ENCODE measurements at regions not wholly inside any gene's neighbourhood (a gene's known extent, or its start where the extent isn't known, plus 50 kb on each side); places are given as distances from the start of the nearest gene placed in this dataset.

GRCh38 chr11:122175306-122175705, 59.3 kb upstream of the BLID start (continued):
- TF ChIP-seq, protein P1, sequence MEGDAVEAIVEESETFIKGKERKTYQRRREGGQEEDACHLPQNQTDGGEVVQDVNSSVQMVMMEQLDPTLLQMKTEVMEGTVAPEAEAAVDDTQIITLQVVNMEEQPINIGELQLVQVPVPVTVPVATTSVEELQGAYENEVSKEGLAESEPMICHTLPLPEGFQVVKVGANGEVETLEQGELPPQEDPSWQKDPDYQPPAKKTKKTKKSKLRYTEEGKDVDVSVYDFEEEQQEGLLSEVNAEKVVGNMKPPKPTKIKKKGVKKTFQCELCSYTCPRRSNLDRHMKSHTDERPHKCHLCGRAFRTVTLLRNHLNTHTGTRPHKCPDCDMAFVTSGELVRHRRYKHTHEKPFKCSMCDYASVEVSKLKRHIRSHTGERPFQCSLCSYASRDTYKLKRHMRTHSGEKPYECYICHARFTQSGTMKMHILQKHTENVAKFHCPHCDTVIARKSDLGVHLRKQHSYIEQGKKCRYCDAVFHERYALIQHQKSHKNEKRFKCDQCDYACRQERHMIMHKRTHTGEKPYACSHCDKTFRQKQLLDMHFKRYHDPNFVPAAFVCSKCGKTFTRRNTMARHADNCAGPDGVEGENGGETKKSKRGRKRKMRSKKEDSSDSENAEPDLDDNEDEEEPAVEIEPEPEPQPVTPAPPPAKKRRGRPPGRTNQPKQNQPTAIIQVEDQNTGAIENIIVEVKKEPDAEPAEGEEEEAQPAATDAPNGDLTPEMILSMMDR (IDR thresholded peaks at IDR 0.05): no peak
- TF ChIP-seq RFX5 (IDR thresholded peaks at IDR 0.05) (no peak), HOXA7 (CRISPR knock-in tag; IDR thresholded peaks at IDR 0.05) (no peak), ZNF302 (CRISPR knock-in tag; IDR thresholded peaks at IDR 0.05) (no peak), ZFP36 (IDR thresholded peaks at IDR 0.05; ENCODE audit: borderline replicate concordance, partially characterized antibody) (no peak), CEBPB (IDR thresholded peaks at IDR 0.05) (no peak), ELK1 (IDR thresholded peaks at IDR 0.05; ENCODE audit: low read depth, low read length) (no peak), TP53 (CRISPR knock-in tag; IDR thresholded peaks at IDR 0.05) (no peak)

DNA sequence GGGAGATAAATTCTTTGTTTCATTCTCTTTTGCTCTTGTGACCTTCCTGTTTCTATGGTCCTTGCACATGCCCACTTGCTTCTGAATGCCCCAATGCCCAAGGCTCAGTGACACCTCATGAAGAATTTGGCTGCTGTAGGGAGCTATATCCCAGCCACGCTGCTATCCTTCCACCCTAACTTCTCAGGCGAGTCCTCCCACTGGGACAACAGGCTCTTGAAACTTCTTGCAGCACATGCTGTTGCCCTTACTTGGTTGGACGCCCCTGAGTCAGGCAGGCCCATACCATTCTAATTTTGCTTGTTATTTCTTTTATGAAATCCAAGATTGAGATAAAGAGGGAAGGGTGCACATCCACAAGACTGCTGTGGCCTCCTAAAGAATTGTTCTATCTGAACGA, 57.6 kb upstream of the BLID start:
- FAIRE-seq (no peak), ATAC-seq (no peak), DNase-seq (ENCODE audit: low read depth in 1 of 2, low spot score in 1 of 2) (no peak)
- CTCF ChIA-PET: interaction anchor here (1.6 to 1.8 kb wide), 2 partner anchors 14 to 29 kb away, joined by 5 to 6 read pairs; no protein-coding TSS in a partner anchor
- H3K4me3 ChIP-seq: no peak overlapping the region
- H3K27ac ChIP-seq: peak overlapping the region; percentile 11 to 42; a peak in 4 of 6 replicates
- H3K4me1 ChIP-seq: peaks cover 59% of the 10 kb centered on the region
- peak overlapping the region; percentile 34 for H3K4me2 ChIP-seq
- POLR2A ChIA-PET: no interaction called here
- TF ChIP-seq HEYL (CRISPR knock-in tag; IDR thresholded peaks at IDR 0.05) (no peak), ESRRA (IDR thresholded peaks at IDR 0.05; ENCODE audit: borderline replicate concordance, low read length) (no peak), RAD21 (conservative IDR thresholded peaks at IDR 0.05 in 1 of 2, IDR thresholded peaks at IDR 0.05 in 1 of 2) (no peak), POLR2A (IDR thresholded peaks at IDR 0.05; ENCODE audit: low read length) (no peak), PHF8 (IDR thresholded peaks at IDR 0.05; ENCODE audit: borderline replicate concordance, low read depth) (no peak), MAFK (IDR thresholded peaks at IDR 0.05; ENCODE audit: partially characterized antibody) (no peak), GATA3 (IDR thresholded peaks at IDR 0.05; ENCODE audit: borderline replicate concordance) (no peak), PBX3 (IDR thresholded peaks at IDR 0.05) (no peak), SREBF2 (IDR thresholded peaks at IDR 0.05) (no peak), MAX (IDR thresholded peaks at IDR 0.05) (no peak), ZC3H11A (IDR thresholded peaks at IDR 0.05) (no peak), ZSCAN20 (CRISPR knock-in tag; IDR thresholded peaks at IDR 0.05) (no peak), ZFP36 (IDR thresholded peaks at IDR 0.05; ENCODE audit: borderline replicate concordance, partially characterized antibody) (no peak), ZNF302 (CRISPR knock-in tag; IDR thresholded peaks at IDR 0.05) (no peak), CHD4 (IDR thresholded peaks at IDR 0.05; ENCODE audit: borderline replicate concordance) (no peak), EP300 (IDR thresholded peaks at IDR 0.05) (no peak), MAZ (IDR thresholded peaks at IDR 0.05; ENCODE audit: borderline replicate concordance, low read depth, low read length) (no peak)
- WGBS (ENCODE audit: missing lambda C conversion rate): 86% methylated on average over 4 of the region's 4 CpGs
- no peaks in the 10 kb centered on the region for H3K9me3 ChIP-seq

GRCh38 chr11:122173074-122173450, 57.0 kb upstream of the BLID start:
- no peak for DNase-seq (ENCODE audit: low read depth in 1 of 2, low spot score in 1 of 2)
- Histone ChIP-seq H3K9me3 (no peaks in the 10 kb centered on the region), H3K4me1 (peaks cover 63% of the 10 kb centered on the region), H3K27ac (peak overlapping the region in 1 of 2 experiments; percentile 42; a peak in 3 of 6 replicates), H3K4me2 (peak overlapping the region; percentile 34), H3K4me3 (no peak overlapping the region)
- FAIRE-seq: no peak
- ATAC-seq: no peak
- 91% methylated on average over 1 of the region's 1 CpG for WGBS (ENCODE audit: missing lambda C conversion rate)
- ChIA-PET POLR2A (no interaction called here), CTCF (interaction anchor here (1.8 kb wide), 1 partner anchor 14 kb away, joined by 5 read pairs; no protein-coding TSS in a partner anchor)
- no peak for TF ChIP-seq PHF8 (IDR thresholded peaks at IDR 0.05; ENCODE audit: borderline replicate concordance, low read depth)
- no peak for TF ChIP-seq GATA3 (IDR thresholded peaks at IDR 0.05; ENCODE audit: borderline replicate concordance)
- no peak for TF ChIP-seq TP53 (CRISPR knock-in tag; IDR thresholded peaks at IDR 0.05)
- TF ChIP-seq RCOR1 (IDR thresholded peaks at IDR 0.05; ENCODE audit: low read depth, low read length): no peak
- TF ChIP-seq HDAC2 (IDR thresholded peaks at IDR 0.05): no peak
- no peak for TF ChIP-seq CEBPB (IDR thresholded peaks at IDR 0.05)
- no peak for TF ChIP-seq ZSCAN20 (CRISPR knock-in tag; IDR thresholded peaks at IDR 0.05)
- no peak for TF ChIP-seq SREBF2 (IDR thresholded peaks at IDR 0.05)
- TF ChIP-seq NR3C1 (IDR thresholded peaks at IDR 0.05): no peak
- no peak for TF ChIP-seq RFX5 (IDR thresholded peaks at IDR 0.05)
- no peak for TF ChIP-seq HOXA7 (CRISPR knock-in tag; IDR thresholded peaks at IDR 0.05)
- no peak for TF ChIP-seq KDM5A (IDR thresholded peaks at IDR 0.05)
- TF ChIP-seq PBX3 (IDR thresholded peaks at IDR 0.05): no peak
- no peak for TF ChIP-seq EP300 (IDR thresholded peaks at IDR 0.05)
- TF ChIP-seq ZC3H11A (IDR thresholded peaks at IDR 0.05): no peak

All from A549 (cell line).